ENCODE measurements at regions not wholly inside any gene's neighbourhood (a gene's known extent, or its start where the extent isn't known, plus 50 kb on each side); places are given as distances from the start of the nearest gene placed in this dataset.

DNA sequence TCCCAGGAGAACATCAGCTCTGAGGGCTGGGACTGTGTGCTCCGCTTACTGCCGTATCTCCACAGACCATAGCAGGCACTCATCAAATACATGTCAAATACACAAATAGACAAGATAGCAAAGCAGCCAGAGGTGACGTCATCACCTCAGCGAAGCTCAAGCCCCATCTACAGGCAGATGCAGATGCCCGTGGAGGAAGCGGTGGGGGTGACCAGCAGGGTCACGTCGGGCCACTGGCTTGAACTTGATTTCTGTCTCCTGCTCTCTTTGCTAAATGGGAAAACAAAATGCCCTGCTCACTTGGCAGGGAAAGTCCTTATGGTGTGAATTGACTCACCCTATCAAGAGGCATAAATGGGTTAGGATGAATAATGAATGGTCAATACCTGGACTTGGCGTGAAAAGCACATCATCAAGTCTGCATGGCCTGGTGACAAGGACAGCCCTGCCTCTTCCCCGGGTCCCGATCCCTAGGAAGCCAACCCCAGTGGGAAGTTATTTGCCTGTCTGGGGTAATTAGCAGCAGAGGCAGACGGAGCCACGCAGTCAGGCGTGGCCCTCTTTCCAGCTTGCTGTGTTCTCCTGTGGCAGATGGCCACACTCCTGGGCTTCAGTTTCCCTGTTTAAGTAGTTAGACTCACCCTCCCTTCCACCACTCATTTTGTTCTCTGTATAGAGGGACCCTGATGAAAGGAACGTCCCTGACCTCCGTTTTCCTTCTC lies 536.0 kb downstream of the NPHP4 start:
- DNase-seq: peak; percentile 85

DNA sequence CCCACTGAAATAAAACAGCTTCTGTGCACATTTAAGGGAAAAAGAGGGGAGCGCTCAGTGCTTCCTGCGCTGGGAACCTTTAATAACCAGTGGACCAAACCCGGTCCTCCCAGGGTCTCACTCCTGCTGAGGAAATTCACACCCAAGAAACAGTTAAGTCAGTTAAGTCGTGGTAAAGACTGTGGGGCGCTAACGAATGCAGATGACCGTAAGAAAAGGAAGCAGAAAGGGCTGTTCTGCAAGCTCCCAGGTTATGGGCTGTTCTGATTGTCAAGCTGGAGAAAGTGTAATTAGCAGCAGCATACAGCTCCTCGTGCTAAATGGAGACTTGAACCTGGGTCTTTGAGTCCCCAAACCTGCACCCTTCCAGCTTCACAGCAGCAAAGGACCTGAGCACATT lies 536.6 kb downstream of the NPHP4 start:
- DNase-seq: no peak

DNA sequence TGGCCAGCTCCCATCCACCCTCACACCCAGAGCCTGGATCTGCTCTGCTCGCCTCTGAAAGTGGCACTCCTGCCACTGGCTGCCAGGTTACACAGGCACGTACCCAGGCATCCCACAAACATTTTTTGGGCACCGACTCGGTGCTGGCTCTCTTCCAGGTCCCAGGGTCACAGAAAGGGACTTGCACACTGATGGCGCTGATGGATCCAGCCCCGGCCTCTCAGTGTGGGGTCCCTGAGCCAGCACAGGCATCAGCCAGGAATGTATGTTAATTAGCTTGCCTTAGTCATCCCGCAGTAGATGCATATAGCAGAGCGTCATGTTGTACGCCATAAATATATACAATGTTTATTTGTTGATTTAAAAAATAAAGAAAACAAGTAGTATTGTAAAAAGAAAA lies 537.2 kb downstream of the NPHP4 start:
- DNase-seq: no peak

DNA sequence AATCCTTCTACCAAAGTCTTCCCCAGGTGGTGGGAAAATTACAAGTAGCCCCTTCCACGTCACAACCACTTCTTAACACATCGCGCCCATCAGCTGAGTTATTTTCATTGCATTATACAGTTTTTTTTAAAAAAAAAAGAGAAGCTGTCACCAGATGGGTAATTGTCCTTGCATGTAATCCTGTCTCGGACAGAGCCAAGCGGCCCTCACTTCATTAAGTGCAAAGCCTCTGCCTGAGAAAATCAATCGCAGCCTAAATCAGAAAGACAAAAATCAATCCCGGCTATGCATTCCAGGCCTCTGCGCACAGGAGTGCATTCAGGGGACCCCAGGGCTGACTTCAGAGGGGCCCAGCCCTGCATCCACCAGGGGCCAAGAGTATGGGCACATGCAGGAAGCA lies 538.9 kb downstream of the NPHP4 start:
- DNase-seq: peak; percentile 43

DNA sequence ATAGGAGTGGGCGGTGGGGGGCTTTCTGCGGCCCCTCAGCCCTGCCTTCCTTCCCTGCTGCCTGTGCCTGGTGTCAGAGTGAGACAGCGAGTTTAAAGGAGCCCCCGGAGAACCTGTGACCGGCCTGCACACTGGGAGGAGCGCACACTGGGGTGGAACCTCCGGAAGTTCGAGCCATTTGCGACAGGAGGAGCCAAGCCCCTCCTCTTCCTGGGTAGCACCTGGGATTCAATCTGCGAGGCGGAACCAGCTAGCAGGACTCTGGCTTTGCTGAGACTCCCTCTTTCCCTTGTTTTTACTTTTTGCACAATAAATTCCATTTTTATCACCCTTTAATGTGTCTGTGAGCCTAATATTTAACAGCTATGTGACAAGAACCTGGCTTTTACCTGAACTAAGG lies 540.6 kb downstream of the NPHP4 start:
- DNase-seq: no peak

DNA sequence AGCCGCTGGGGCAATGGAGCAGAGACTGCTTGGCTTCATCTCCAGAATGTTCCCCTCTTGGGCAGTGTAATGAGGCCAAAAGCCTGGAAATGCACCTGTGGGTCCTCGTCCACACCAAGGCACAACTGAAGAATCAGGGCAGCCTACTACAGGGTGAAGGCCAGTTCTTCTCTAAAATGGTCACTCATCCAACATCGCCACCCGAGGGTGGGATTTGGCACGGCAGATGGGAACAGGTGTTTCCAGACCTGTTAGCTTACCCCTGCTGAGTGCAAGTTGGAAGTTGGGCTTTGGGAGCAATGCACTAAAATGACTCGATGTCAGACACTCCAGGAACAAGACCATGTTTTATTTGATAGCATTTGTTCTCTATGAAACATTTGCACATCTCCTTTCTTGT lies 543.7 kb downstream of the NPHP4 start:
- DNase-seq: no peak

DNA sequence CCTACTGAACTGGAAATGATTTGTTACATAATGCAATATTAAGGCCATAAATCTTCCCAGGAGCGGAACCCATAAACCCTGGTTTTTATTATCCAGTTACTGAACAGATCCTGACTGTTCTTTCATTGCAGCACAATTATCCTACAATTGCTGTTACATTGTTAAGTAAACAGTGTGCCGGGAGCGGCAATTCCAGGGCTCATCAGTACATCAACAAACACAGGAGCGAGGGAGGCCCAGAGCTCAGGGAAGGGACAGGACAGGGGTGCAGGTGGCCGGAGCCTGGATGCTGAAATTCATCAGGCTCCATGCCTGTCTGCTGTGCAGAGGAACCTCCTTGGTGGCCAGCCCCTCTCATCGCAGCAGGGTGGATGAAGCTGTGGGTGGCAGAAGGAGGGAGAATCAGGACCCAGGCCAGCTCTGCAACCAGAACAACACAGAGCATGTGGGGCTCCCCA lies 544.7 kb downstream of the NPHP4 start:
- no peak for DNase-seq

DNA sequence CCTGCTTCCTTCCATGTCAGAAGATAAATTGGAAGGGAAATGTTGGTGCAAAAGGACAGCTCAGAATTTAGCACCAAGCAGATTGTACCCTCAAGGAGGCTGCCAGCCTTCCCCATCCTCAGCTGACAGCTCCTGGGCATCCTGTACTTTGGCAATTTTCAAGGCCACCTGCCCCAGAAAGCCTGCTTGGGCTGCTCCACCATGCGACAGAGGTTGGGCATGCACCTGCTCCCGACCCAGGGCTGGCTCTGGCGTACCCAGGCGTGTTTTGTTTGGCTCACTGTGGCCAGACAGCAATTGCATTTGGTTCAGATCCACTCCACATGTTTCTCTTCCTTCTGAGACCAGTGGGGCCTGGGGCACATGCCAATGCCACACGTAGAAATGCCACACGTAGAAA lies 547.8 kb downstream of the NPHP4 start:
- DNase-seq: no peak

DNA sequence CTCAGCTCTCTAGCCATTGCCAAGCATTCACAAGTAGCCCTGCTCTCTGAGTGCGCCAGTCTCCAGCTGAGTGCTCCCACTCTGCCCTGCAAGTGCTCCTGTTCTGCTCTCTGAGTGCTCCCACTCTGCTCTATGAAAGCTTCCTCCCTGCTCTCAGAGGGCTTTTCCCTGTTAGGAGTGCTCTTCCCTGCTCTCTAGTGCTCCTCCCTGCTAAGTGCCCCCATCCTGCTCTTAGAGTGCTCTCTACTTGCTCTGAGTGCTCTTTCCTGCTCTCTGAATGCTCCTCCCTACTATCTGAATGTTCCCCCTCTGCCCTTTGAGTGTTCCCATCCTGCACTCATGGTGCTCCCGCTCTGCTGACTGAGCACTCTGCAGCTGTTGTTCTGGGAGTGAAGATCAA lies 555.4 kb downstream of the NPHP4 start:
- DNase-seq: no peak

DNA sequence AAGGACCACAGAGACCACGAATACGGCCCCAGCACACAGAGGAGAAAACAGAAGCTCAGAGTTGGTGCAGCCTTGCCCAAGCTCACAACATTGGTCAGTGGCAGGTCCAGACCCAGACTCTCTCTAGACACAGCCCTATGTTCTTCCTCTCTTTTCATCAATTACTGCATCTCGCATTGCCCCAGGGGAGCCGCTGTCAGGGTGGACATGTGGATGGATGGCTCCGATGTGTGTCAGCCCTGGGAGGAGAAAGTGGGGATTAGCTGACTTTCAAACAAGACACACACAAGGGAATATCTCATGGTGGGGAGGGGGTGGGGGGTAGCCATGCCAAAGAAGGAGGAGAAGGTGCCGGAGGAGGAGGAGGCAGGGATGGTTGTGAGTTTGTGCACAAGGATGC lies 556.8 kb downstream of the NPHP4 start:
- DNase-seq: peak; percentile 62

DNA sequence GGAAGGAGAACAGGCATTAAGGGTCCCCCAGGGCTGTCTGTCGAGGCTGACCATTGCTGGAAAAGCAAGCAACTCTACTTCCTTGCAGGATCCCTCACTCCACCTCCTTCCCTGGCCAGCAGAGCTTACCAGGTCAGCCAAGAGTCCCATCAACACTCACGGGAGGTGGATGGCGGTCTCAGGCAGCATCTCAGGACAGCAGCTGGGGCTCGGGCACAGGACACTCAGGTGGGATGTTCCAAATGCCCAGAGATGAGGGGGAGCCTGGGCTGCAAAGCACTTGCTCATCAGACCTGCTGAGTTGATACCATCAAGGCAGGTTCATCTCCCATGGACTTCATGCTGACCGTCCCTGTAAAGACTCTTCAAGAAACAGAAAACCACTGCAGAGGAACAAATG lies 559.8 kb downstream of the NPHP4 start:
- no peak for DNase-seq

DNA sequence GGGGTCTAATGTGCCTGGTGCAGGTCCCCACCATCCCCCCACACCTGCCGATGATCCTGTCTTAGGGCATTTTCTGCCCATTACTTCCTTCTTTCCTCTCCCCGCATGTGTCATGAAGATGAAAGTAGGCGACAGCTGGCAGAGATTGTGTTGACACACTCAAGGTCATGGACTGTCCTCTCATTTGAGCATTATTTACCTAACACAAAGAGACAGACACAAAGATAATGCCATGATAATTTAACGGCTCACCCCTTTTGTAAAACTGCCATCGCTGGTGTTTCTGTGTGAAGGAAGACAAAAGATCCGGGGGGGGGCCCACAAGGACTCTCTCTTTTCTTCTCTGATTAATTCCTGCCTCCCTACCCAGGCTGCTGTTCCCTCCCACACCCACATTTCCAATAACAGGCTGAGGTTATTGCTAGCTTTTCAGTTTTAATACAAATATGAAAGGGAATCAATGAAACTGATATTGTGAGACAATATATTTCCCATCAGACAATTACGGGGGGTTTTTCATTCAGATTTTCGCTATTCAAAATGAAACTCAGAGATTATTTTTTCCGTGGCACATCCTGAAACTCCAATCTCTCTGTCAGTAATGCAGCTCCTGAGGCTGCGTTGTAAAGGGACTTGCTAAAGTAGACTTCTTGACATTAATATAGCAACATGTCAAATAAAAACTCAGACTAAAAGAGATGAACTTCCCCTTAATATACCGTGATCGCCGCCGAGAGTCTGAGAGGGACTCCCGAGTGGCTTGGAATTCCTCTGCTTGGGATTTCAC lies 561.1 kb downstream of the NPHP4 start:
- peak; percentile 92 for DNase-seq

DNA sequence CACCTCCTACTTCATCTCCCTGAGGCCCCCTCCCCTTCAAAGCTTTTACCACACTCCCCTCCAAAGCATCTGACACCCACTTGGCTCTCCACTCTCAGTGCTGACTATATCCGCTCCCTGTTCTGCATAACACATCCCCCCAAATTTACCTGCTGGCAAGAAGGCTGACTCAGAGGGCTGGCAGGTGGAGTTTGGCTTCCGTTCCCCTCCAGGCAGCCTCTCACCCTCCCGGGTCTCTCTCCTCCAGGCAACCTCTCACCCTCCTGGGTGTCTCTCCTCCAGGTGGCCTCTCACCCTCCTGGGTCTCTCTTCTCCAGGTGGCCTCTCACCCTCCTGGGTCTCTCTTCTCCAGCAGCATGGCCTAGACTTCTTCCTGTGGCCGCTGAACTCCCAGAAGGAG lies 562.1 kb downstream of the NPHP4 start:
- no peak for DNase-seq

DNA sequence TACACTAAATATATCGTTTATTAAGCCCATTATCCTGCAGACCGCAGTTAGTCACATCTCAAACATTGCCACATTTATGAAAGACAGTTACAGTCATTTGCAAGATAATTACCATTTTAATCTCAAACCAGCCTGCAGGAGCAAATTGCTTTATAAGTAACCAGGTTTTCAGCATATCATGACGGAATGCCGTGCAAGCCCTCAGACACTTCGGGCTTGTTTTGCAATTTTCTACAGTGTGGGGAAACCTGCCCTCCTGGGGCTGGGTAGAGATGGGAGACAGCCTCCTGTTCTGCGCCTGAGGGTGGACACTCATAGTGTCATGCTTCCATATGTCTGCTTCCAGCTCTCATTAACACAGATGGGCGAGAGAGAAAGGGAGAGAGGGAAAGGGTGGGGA lies 563.9 kb downstream of the NPHP4 start:
- no peak for DNase-seq

DNA sequence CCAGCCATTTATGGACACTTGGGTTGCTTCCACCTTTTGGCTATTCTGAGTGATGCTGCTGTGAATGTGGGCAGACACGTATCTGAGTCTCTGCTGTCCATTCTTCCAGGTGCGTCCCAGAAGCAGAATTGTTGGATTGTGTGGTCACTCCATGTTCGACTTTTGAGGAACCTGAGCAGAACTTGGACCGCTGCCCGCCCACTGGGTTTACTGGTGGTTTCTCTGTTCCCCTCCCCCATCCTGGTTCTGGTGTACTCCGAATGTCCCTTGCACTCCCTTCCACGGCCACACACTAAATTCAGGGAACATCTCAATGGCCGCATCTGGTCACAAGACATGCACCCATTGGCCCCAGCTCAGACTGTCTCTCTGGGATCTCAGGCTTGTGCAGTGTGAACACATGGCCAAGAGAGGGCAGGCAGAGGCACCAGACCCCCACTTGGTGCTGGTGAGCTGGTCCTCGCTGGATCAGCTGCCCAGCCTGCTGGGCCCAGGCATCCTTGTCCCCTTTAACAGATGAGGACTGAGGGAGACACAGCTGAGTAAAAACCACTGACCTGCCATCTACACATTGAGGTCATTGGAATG lies 565.1 kb downstream of the NPHP4 start:
- DNase-seq: no peak

DNA sequence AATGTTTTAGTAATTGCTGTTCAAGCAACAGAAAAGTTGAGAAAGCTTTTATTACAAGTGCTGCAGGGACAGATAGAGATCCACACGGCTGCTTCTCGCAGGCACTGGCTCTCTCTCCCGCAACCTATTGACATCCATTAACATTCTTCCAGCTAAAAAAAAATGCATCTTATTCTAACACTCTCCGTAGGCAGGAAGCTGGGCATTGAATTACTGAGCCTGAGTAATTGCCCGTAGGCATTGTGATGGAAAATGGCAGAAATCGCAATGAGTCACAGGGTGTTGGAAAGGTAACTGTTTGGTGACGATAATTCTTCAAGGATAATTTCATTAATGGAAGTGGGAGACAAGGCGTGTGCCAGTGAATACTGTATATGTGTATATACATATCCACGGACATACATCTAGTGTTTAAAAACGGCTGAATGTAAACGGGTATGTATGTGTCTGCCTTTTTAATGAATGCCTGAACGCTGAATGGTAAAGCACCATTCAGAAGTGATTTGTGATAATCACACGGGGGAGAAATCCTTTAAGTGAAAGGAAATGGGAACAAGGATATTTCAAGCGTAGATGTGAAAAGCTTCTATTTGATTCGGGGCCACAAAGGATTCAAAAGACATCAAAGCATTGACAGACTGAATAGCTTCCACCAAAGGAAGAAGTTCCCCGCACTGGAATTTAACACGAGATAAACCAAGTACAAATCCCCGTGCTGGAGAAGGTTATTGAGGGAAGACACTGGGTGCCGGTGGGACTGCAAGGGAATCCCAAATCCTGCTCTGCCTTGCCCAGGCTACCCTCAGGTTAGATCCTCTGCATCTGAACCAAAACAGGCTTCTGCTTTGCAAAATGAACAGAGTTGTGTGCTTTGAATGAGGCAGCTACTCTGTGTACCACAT lies 567.2 kb downstream of the NPHP4 start:
- no peak for DNase-seq

DNA sequence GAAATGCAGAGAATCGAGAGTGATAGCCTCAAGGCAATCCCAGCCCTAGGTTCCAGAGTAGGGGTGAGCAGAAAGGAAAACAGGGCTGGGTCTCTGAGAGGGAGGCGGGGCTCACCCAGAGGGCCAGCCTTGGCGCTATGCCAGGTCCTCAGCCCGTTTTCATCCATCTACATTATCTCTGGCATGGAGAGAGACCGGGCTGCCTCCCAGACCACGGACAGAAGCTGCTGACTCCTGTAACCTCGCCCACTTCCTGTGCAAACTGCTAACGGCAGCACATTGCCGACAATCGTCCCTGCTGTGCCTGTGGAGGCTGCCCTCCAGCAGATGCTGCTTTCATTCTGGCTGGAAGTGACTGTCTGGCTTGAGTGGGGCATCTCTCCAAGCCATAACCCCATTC lies 569.1 kb downstream of the NPHP4 start:
- DNase-seq: no peak

DNA sequence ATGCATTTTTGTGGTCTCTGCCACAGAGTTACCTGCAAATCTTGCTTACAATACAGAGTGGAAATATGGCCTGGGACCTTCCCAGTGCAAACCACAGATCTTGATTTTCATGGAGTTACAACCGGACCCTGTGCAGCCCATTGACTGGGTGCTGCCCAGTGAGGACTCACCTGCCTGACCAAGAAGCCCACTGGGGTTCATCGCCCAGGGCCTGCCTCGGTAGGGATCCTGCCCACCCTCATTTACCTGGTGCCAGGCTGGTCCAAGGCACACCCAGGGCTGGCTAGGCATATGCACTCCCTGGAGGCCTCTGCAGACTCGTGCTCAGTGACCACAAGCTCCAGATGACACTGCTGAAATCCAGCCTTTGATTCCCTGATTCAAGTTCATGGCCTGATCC lies 572.7 kb downstream of the NPHP4 start:
- DNase-seq: no peak

DNA sequence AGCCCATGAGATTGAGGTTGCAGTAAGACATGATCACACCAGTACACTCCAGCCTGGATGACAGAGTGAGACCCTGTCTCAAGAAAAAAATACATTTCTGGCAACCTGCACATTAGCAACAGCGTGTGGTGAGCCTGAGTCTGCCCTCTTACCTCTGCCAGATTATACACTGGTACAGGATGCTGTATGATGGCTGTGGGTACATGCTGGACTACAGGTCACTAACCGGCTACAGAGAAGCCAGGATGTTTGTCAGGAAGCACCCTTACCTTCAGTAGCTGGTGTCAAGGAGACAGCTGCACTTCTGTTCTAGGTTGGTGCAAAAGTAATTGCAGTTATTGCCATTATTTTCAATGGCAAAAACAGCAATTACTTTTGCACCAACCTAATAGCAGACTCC lies 575.7 kb downstream of the NPHP4 start:
- DNase-seq: no peak

DNA sequence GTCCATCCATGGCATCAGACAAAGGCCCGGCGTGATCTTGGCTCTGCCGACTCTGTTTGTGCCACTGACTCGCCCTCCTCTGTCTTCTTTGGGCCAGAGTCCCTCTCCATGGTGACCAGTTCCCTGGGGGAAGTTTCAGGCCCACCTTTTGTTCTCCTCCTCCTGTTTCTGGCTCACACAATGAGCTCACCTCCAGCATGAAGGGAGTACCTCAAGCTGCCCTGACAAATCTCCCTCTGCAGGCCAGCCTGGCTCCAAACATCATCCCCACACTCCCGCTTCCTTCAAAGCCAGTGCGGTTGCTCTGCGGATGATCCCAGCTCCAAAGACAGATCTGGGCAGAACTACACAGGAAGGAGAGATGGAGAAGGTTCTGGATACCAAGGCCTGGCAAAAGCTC lies 576.6 kb downstream of the NPHP4 start:
- no peak for DNase-seq

DNA sequence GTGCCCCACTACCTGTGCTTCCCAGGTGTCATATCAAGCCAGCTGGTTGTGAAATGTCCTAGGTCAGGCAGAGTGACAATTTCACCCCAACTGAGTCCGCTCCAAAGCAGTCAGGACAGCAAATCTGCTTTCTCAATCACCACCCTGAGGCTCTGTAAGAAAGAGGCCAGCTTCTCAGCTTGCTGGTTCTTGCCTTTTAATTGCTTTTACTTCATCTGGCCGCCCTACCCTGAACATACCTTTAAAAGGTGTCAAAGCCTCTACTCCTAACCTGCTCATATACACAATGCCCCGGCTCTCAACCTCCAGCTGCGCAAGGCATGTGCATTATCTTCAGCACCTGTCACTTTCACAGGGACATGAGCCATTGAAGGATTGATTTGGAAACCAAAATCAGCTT lies 581.6 kb downstream of the NPHP4 start:
- no peak for DNase-seq

DNA sequence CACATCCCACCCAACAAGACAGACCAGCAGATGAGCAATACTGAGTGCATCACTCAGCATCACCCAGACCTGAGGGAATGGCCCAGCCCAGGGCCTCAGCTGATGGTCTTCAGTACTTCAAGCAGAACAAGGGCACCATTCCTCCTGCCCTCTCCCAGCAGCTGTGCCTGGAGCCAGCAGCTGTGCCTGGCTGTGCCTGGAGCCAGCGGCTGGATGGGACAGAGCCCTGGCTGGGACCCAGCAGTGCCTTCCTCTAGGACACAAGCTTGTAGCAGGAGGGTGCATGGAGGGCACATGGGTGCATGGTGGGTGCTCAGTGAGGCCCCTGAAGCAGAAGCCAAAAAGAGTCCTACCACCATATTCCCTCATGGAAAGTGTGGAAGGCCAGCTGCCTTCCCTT lies 583.8 kb downstream of the NPHP4 start:
- no peak for DNase-seq

DNA sequence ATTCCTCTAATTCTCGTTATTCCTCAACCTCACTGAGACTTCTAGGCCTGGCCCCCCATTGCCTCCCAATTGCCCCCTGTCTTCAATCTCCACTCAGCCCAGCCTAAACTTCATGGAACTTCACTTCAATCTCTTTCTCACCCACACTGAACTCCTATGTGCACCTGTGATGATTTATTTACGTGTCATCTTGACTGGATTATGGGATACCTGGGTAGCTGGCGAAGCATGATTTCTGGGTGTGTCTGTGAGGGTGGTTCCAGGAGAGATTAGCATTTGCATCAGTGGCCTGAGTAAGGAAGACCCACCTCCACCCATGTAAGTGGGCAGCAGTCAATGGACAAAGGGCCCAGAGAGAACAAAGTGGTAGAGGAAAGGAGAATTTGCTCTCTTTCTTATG lies 587.0 kb downstream of the NPHP4 start:
- no peak for DNase-seq
